ENCODE measurements at regions not wholly inside any gene's neighbourhood (a gene's known extent, or its start where the extent isn't known, plus 50 kb on each side); places are given as distances from the start of the nearest gene placed in this dataset.

GRCh38 chr2:238651306-238652052 lies 196.4 kb upstream of the TWIST2 start:
- TF ChIP-seq CTCF (IDR thresholded peaks at IDR 0.05; ENCODE audit: low read depth, low read length, missing control alignments): no peak
- no peak overlapping the region for H3K4me3 ChIP-seq (ENCODE audit: low read depth, low read length)
- DNase-seq (ENCODE audit: low read depth): no peak

- TF ChIP-seq CTCF (IDR thresholded peaks at IDR 0.05; ENCODE audit: low read depth, low read length, missing control alignments): no peak
- no peak overlapping the region for H3K4me3 ChIP-seq (ENCODE audit: low read depth, low read length)
Measured at GRCh38 chr2:238652053-238652770, 195.7 kb upstream of the TWIST2 start.

GRCh38 chr2:238652771-238653157 lies 195.1 kb upstream of the TWIST2 start:
- no peak overlapping the region for H3K4me3 ChIP-seq (ENCODE audit: low read depth, low read length)
- no peak for TF ChIP-seq CTCF (IDR thresholded peaks at IDR 0.05; ENCODE audit: low read depth, low read length, missing control alignments)
- DNase-seq (ENCODE audit: low read depth): no peak

More at GRCh38 chr2:238652053-238652770, 195.7 kb upstream of the TWIST2 start:
- DNase-seq (ENCODE audit: low read depth): no peak

- no peak for DNase-seq (ENCODE audit: low read depth)
- no peak overlapping the region for H3K4me3 ChIP-seq (ENCODE audit: low read depth, low read length)
- TF ChIP-seq CTCF (IDR thresholded peaks at IDR 0.05; ENCODE audit: low read depth, low read length, missing control alignments): no peak
Measured at GRCh38 chr2:238653431-238654109, 194.3 kb upstream of the TWIST2 start.

GRCh38 chr2:238654479-238655197 lies 193.2 kb upstream of the TWIST2 start:
- H3K4me3 ChIP-seq (ENCODE audit: low read depth, low read length): no peak overlapping the region
- no peak for DNase-seq (ENCODE audit: low read depth)
- no peak for TF ChIP-seq CTCF (IDR thresholded peaks at IDR 0.05; ENCODE audit: low read depth, low read length, missing control alignments)

- TF ChIP-seq CTCF (IDR thresholded peaks at IDR 0.05; ENCODE audit: low read depth, low read length, missing control alignments): no peak
- no peak for DNase-seq (ENCODE audit: low read depth)
- no peak overlapping the region for H3K4me3 ChIP-seq (ENCODE audit: low read depth, low read length)
Measured at GRCh38 chr2:238655198-238655860, 192.6 kb upstream of the TWIST2 start.
